ENCODE measurements at regions not wholly inside any gene's neighbourhood (a gene's known extent, or its start where the extent isn't known, plus 50 kb on each side); places are given as distances from the start of the nearest gene placed in this dataset.

DNA sequence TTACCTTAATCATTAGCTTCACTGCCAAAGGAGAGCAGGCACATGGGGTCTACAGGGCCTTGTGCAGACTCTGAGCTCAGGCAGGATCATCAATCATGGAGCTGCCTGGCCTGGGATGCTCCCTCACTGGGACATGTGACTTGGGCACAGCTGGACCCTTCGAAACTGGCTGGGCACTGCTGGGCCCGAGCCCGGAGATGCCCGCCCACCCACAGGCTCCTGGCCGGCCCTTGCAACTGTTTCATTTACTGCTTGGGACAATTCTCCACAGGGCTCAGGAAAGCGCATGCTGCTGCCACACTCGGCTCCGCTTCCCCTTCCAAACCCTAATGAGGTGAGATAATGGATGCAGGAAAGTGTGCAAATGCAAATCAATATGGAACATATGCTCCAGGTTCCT lies 387.5 kb downstream of the TRIM36 start:
- Histone ChIP-seq H3K27me3 (ENCODE audit: low read depth, low read length) (no peaks in the 10 kb centered on the region), H3K79me2 (ENCODE audit: low read length) (no peaks in the 10 kb centered on the region), H4K20me1 (ENCODE audit: insufficient read depth, low read length) (no peaks in the 10 kb centered on the region), H2AFZ (ENCODE audit: low read depth, low read length) (no peak overlapping the region), H3K4me3 (ENCODE audit: low read length) (no peak overlapping the region), H3K9me3 (ENCODE audit: insufficient read depth, low read length) (no peaks in the 10 kb centered on the region), H3K4me1 (ENCODE audit: low read length) (no peaks in the 10 kb centered on the region), H3K4me2 (ENCODE audit: low read length) (no peak overlapping the region), H3K36me3 (replicated peaks; ENCODE audit: low read depth, low read length) (no peaks in the 10 kb centered on the region), H3K27ac (ENCODE audit: low read length) (no peak overlapping the region), H3K9ac (ENCODE audit: low read length) (no peak overlapping the region)
- TF ChIP-seq, protein P1, sequence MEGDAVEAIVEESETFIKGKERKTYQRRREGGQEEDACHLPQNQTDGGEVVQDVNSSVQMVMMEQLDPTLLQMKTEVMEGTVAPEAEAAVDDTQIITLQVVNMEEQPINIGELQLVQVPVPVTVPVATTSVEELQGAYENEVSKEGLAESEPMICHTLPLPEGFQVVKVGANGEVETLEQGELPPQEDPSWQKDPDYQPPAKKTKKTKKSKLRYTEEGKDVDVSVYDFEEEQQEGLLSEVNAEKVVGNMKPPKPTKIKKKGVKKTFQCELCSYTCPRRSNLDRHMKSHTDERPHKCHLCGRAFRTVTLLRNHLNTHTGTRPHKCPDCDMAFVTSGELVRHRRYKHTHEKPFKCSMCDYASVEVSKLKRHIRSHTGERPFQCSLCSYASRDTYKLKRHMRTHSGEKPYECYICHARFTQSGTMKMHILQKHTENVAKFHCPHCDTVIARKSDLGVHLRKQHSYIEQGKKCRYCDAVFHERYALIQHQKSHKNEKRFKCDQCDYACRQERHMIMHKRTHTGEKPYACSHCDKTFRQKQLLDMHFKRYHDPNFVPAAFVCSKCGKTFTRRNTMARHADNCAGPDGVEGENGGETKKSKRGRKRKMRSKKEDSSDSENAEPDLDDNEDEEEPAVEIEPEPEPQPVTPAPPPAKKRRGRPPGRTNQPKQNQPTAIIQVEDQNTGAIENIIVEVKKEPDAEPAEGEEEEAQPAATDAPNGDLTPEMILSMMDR (IDR thresholded peaks at IDR 0.05; ENCODE audit: low read depth, low read length) = no peak
- TF ChIP-seq EZH2phosphoT487 (IDR thresholded peaks at IDR 0.05; ENCODE audit: low read depth) = no peak

GRCh38 chr5:114780290-114780689 lies 389.4 kb downstream of the TRIM36 start:
- Histone ChIP-seq H3K27ac (ENCODE audit: low read length) (no peak overlapping the region), H3K9ac (ENCODE audit: low read length) (no peak overlapping the region), H3K4me2 (ENCODE audit: low read length) (no peak overlapping the region), H3K36me3 (replicated peaks; ENCODE audit: low read depth, low read length) (no peaks in the 10 kb centered on the region), H3K79me2 (ENCODE audit: low read length) (no peaks in the 10 kb centered on the region), H3K27me3 (ENCODE audit: low read depth, low read length) (no peaks in the 10 kb centered on the region), H2AFZ (ENCODE audit: low read depth, low read length) (no peak overlapping the region), H3K4me1 (ENCODE audit: low read length) (no peaks in the 10 kb centered on the region), H3K4me3 (ENCODE audit: low read length) (no peak overlapping the region), H3K9me3 (ENCODE audit: insufficient read depth, low read length) (no peaks in the 10 kb centered on the region), H4K20me1 (ENCODE audit: insufficient read depth, low read length) (no peaks in the 10 kb centered on the region)
- TF ChIP-seq, protein P1 (IDR thresholded peaks at IDR 0.05; ENCODE audit: low read depth, low read length) = no peak
- no peak for TF ChIP-seq EZH2phosphoT487 (IDR thresholded peaks at IDR 0.05; ENCODE audit: low read depth)

DNA sequence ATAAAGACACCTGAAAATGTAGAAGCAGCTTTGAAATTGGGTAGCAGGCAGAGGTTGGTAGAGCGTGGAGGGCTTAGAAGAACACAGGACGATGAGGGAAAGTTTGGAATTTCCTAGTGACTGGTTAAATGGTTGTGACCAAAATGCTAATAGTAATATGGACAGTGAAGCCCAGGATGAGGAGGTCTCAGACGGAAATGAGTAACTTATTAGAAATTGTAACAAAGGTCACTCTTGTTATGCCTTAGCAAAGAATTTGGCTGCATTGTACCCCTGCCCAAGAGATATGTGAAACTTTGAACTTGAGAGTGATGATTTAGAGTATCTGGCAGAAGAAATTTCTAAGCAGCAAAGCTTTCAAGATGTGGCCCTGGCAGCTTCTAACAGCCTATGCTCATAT lies 382.5 kb downstream of the KCNN2 start:
- no peaks in the 10 kb centered on the region for H3K36me3 ChIP-seq (replicated peaks; ENCODE audit: low read depth, low read length)
- no peak overlapping the region for H3K4me3 ChIP-seq (ENCODE audit: low read length)
- no peaks in the 10 kb centered on the region for H3K4me1 ChIP-seq (ENCODE audit: low read length)
- no peaks in the 10 kb centered on the region for H3K9me3 ChIP-seq (ENCODE audit: insufficient read depth, low read length)
- H3K27me3 ChIP-seq (ENCODE audit: low read depth, low read length) = no peaks in the 10 kb centered on the region
- H4K20me1 ChIP-seq (ENCODE audit: insufficient read depth, low read length) = no peaks in the 10 kb centered on the region
- H3K27ac ChIP-seq (ENCODE audit: low read length) = no peak overlapping the region
- no peak overlapping the region for H2AFZ ChIP-seq (ENCODE audit: low read depth, low read length)
- no peak overlapping the region for H3K4me2 ChIP-seq (ENCODE audit: low read length)
- H3K79me2 ChIP-seq (ENCODE audit: low read length) = no peaks in the 10 kb centered on the region
- H3K9ac ChIP-seq (ENCODE audit: low read length) = no peak overlapping the region
- TF ChIP-seq, protein P1 (IDR thresholded peaks at IDR 0.05; ENCODE audit: low read depth, low read length) = no peak
- no peak for TF ChIP-seq EZH2phosphoT487 (IDR thresholded peaks at IDR 0.05; ENCODE audit: low read depth)

DNA sequence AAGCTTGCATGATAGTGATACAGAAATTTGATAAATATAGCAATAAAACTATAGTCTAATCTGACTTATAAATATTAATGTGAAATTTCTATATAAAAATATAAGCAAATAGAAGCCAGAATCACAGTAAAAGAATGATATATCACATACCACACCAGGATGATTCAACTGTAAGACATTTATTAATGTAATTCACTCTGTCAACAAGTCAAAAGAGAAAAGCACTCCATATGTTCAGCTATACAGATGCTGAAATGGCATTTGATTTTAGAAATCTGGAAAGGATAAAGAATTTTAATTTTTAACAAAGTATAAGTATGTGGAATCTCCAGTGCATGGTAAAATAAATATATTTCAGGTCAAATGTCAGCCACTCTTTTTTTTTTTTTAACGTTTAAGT lies 372.4 kb downstream of the KCNN2 start:
- H3K4me1 ChIP-seq (ENCODE audit: low read length) = no peaks in the 10 kb centered on the region
- H2AFZ ChIP-seq (ENCODE audit: low read depth, low read length) = no peak overlapping the region
- no peak overlapping the region for H3K9ac ChIP-seq (ENCODE audit: low read length)
- no peak overlapping the region for H3K27ac ChIP-seq (ENCODE audit: low read length)
- H3K79me2 ChIP-seq (ENCODE audit: low read length) = no peaks in the 10 kb centered on the region
- no peaks in the 10 kb centered on the region for H4K20me1 ChIP-seq (ENCODE audit: insufficient read depth, low read length)
- H3K4me2 ChIP-seq (ENCODE audit: low read length) = no peak overlapping the region
- TF ChIP-seq, protein P1 (IDR thresholded peaks at IDR 0.05; ENCODE audit: low read depth, low read length) = no peak
- TF ChIP-seq EZH2phosphoT487 (IDR thresholded peaks at IDR 0.05; ENCODE audit: low read depth) = no peak
- no peaks in the 10 kb centered on the region for H3K36me3 ChIP-seq (replicated peaks; ENCODE audit: low read depth, low read length)
- H3K9me3 ChIP-seq (ENCODE audit: insufficient read depth, low read length) = no peaks in the 10 kb centered on the region
- H3K27me3 ChIP-seq (ENCODE audit: low read depth, low read length) = no peaks in the 10 kb centered on the region
- no peak overlapping the region for H3K4me3 ChIP-seq (ENCODE audit: low read length)

Data from OCI-LY3 (cell line).